ENCODE measurements at regions not wholly inside any gene's neighbourhood (a gene's known extent, or its start where the extent isn't known, plus 50 kb on each side); places are given as distances from the start of the nearest gene placed in this dataset.

GRCh38 chr11:33488971-33489370 lies 211.7 kb downstream of the C11orf91 start:
- H3K4me3 ChIP-seq (ENCODE audit: low read length), result no peak overlapping the region
- no peaks in the 10 kb centered on the region for H3K27me3 ChIP-seq (ENCODE audit: insufficient read depth, low read length, poor library complexity)

GRCh38 chr11:33480626-33481025 lies 220.0 kb downstream of the C11orf91 start:
- no peak overlapping the region for H4K8ac ChIP-seq (ENCODE audit: low read depth, low read length)
- H3K4ac ChIP-seq (ENCODE audit: low read depth, low read length), result no peak overlapping the region
- no peak for DNase-seq
- no peak overlapping the region for H2BK5ac ChIP-seq (ENCODE audit: low read length)
- no peak overlapping the region for H3K4me3 ChIP-seq (ENCODE audit: low read length)
- no peak overlapping the region for H3K23ac ChIP-seq (ENCODE audit: low read length)
- H3K56ac ChIP-seq (ENCODE audit: low read length), result no peak overlapping the region
- H3K4me2 ChIP-seq (ENCODE audit: low read length), result no peak overlapping the region
- H3K4me1 ChIP-seq (ENCODE audit: control insufficient read depth, low read depth, low read length), result no peaks in the 10 kb centered on the region
- H3K79me1 ChIP-seq (ENCODE audit: low read length), result no peaks in the 10 kb centered on the region
- no peak overlapping the region for H3K18ac ChIP-seq (ENCODE audit: low read length)
- no peak overlapping the region for H3K27ac ChIP-seq (ENCODE audit: low read depth, low read length)
- no peaks in the 10 kb centered on the region for H3K79me2 ChIP-seq (ENCODE audit: control insufficient read depth, insufficient read depth, low read length)
- no peak overlapping the region for H4K5ac ChIP-seq (ENCODE audit: low read length)
- H2BK15ac ChIP-seq (replicated peaks; ENCODE audit: low read depth), result no peak overlapping the region
- no peak overlapping the region for H3K9ac ChIP-seq (ENCODE audit: low read length)
- H2BK120ac ChIP-seq (ENCODE audit: low read depth, low read length), result no peak overlapping the region
- H3K36me3 ChIP-seq (ENCODE audit: control insufficient read depth, insufficient read depth, low read length), result no peaks in the 10 kb centered on the region
- no peaks in the 10 kb centered on the region for H3K27me3 ChIP-seq (ENCODE audit: insufficient read depth, low read length, poor library complexity)
- no peak overlapping the region for H2AK5ac ChIP-seq (ENCODE audit: low read length)
- no CpG with 5 or more reads among the region's 3 CpGs for WGBS (ENCODE audit: extremely low coverage, insufficient coverage, low lambda C conversion rate)

More at GRCh38 chr11:33488971-33489370, 211.7 kb downstream of the C11orf91 start:
- WGBS (ENCODE audit: extremely low coverage, insufficient coverage, low lambda C conversion rate), result no CpG with 5 or more reads among the region's 3 CpGs
- Histone ChIP-seq H3K27ac (ENCODE audit: low read depth, low read length) (no peak overlapping the region), H3K36me3 (ENCODE audit: control insufficient read depth, insufficient read depth, low read length) (no peaks in the 10 kb centered on the region), H3K56ac (ENCODE audit: low read length) (no peak overlapping the region), H3K4ac (ENCODE audit: low read depth, low read length) (no peak overlapping the region), H3K9ac (ENCODE audit: low read length) (no peak overlapping the region), H3K18ac (ENCODE audit: low read length) (no peak overlapping the region), H4K8ac (ENCODE audit: low read depth, low read length) (no peak overlapping the region), H3K79me2 (ENCODE audit: control insufficient read depth, insufficient read depth, low read length) (no peaks in the 10 kb centered on the region), H3K4me1 (ENCODE audit: control insufficient read depth, low read depth, low read length) (no peaks in the 10 kb centered on the region), H3K4me2 (ENCODE audit: low read length) (no peak overlapping the region), H2AK5ac (ENCODE audit: low read length) (no peak overlapping the region), H3K79me1 (ENCODE audit: low read length) (no peaks in the 10 kb centered on the region), H2BK15ac (replicated peaks; ENCODE audit: low read depth) (no peak overlapping the region), H2BK120ac (ENCODE audit: low read depth, low read length) (no peak overlapping the region), H4K5ac (ENCODE audit: low read length) (no peak overlapping the region), H2BK5ac (ENCODE audit: low read length) (no peak overlapping the region), H3K23ac (ENCODE audit: low read length) (no peak overlapping the region)
- no peak for DNase-seq

- H3K27ac ChIP-seq (ENCODE audit: low read depth, low read length), result no peak overlapping the region
- no CpG with 5 or more reads among the region's 3 CpGs for WGBS (ENCODE audit: extremely low coverage, insufficient coverage, low lambda C conversion rate)
Observed at GRCh38 chr11:33479231-33479630, 221.4 kb downstream of the C11orf91 start.

GRCh38 chr11:33478111-33478573 lies 221.0 kb downstream of the HIPK3 start:
- Histone ChIP-seq H4K8ac (ENCODE audit: low read depth, low read length) (no peak overlapping the region), H3K23ac (ENCODE audit: low read length) (no peak overlapping the region), H3K56ac (ENCODE audit: low read length) (no peak overlapping the region), H3K9ac (ENCODE audit: low read length) (no peak overlapping the region), H2BK15ac (replicated peaks; ENCODE audit: low read depth) (no peak overlapping the region), H2BK5ac (ENCODE audit: low read length) (no peak overlapping the region), H3K27ac (ENCODE audit: low read depth, low read length) (no peak overlapping the region), H3K18ac (ENCODE audit: low read length) (no peak overlapping the region), H3K36me3 (ENCODE audit: control insufficient read depth, insufficient read depth, low read length) (no peaks in the 10 kb centered on the region), H3K27me3 (ENCODE audit: insufficient read depth, low read length, poor library complexity) (no peaks in the 10 kb centered on the region), H3K4me3 (ENCODE audit: low read length) (no peak overlapping the region), H2AK5ac (ENCODE audit: low read length) (no peak overlapping the region), H3K79me1 (ENCODE audit: low read length) (no peaks in the 10 kb centered on the region), H2BK120ac (ENCODE audit: low read depth, low read length) (no peak overlapping the region), H4K5ac (ENCODE audit: low read length) (no peak overlapping the region), H3K4ac (ENCODE audit: low read depth, low read length) (no peak overlapping the region), H3K79me2 (ENCODE audit: control insufficient read depth, insufficient read depth, low read length) (no peaks in the 10 kb centered on the region), H3K4me1 (ENCODE audit: control insufficient read depth, low read depth, low read length) (no peaks in the 10 kb centered on the region), H3K4me2 (ENCODE audit: low read length) (no peak overlapping the region)
- DNase-seq, result no peak
- no CpG with 5 or more reads among the region's 7 CpGs for WGBS (ENCODE audit: extremely low coverage, insufficient coverage, low lambda C conversion rate)

More at GRCh38 chr11:33479231-33479630, 221.4 kb downstream of the C11orf91 start:
- no peak overlapping the region for H4K5ac ChIP-seq (ENCODE audit: low read length)
- H3K18ac ChIP-seq (ENCODE audit: low read length), result no peak overlapping the region
- H2BK15ac ChIP-seq (replicated peaks; ENCODE audit: low read depth), result no peak overlapping the region
- no peak overlapping the region for H2BK120ac ChIP-seq (ENCODE audit: low read depth, low read length)
- no peaks in the 10 kb centered on the region for H3K4me1 ChIP-seq (ENCODE audit: control insufficient read depth, low read depth, low read length)
- H3K23ac ChIP-seq (ENCODE audit: low read length), result no peak overlapping the region
- no peak for DNase-seq
- H3K9ac ChIP-seq (ENCODE audit: low read length), result no peak overlapping the region
- no peak overlapping the region for H4K8ac ChIP-seq (ENCODE audit: low read depth, low read length)
- no peak overlapping the region for H3K4me2 ChIP-seq (ENCODE audit: low read length)
- no peak overlapping the region for H3K4me3 ChIP-seq (ENCODE audit: low read length)
- no peaks in the 10 kb centered on the region for H3K79me2 ChIP-seq (ENCODE audit: control insufficient read depth, insufficient read depth, low read length)
- H3K79me1 ChIP-seq (ENCODE audit: low read length), result no peaks in the 10 kb centered on the region
- H2AK5ac ChIP-seq (ENCODE audit: low read length), result no peak overlapping the region
- no peaks in the 10 kb centered on the region for H3K27me3 ChIP-seq (ENCODE audit: insufficient read depth, low read length, poor library complexity)
- H2BK5ac ChIP-seq (ENCODE audit: low read length), result no peak overlapping the region
- H3K4ac ChIP-seq (ENCODE audit: low read depth, low read length), result no peak overlapping the region
- no peak overlapping the region for H3K56ac ChIP-seq (ENCODE audit: low read length)
- H3K36me3 ChIP-seq (ENCODE audit: control insufficient read depth, insufficient read depth, low read length), result no peaks in the 10 kb centered on the region

- Histone ChIP-seq H3K9ac (ENCODE audit: low read length) (no peak overlapping the region), H4K5ac (ENCODE audit: low read length) (no peak overlapping the region), H3K27me3 (ENCODE audit: insufficient read depth, low read length, poor library complexity) (no peaks in the 10 kb centered on the region), H3K36me3 (ENCODE audit: control insufficient read depth, insufficient read depth, low read length) (no peaks in the 10 kb centered on the region), H3K4ac (ENCODE audit: low read depth, low read length) (no peak overlapping the region), H4K8ac (ENCODE audit: low read depth, low read length) (no peak overlapping the region), H3K79me2 (ENCODE audit: control insufficient read depth, insufficient read depth, low read length) (no peaks in the 10 kb centered on the region), H3K27ac (ENCODE audit: low read depth, low read length) (no peak overlapping the region), H3K4me2 (ENCODE audit: low read length) (no peak overlapping the region), H3K56ac (ENCODE audit: low read length) (no peak overlapping the region), H3K4me1 (ENCODE audit: control insufficient read depth, low read depth, low read length) (no peaks in the 10 kb centered on the region), H2AK5ac (ENCODE audit: low read length) (no peak overlapping the region), H3K23ac (ENCODE audit: low read length) (no peak overlapping the region), H2BK120ac (ENCODE audit: low read depth, low read length) (no peak overlapping the region), H3K4me3 (ENCODE audit: low read length) (no peak overlapping the region), H2BK5ac (ENCODE audit: low read length) (no peak overlapping the region), H3K18ac (ENCODE audit: low read length) (no peak overlapping the region), H3K79me1 (ENCODE audit: low read length) (no peaks in the 10 kb centered on the region), H2BK15ac (replicated peaks; ENCODE audit: low read depth) (no peak overlapping the region)
- no peak for DNase-seq
- WGBS (ENCODE audit: extremely low coverage, insufficient coverage, low lambda C conversion rate), result no CpG with 5 or more reads among the region's 6 CpGs
Observed at GRCh38 chr11:33476945-33477606, 219.9 kb downstream of the HIPK3 start.

- H3K79me1 ChIP-seq (ENCODE audit: low read length), result no peaks in the 10 kb centered on the region
- H3K4me2 ChIP-seq (ENCODE audit: low read length), result no peak overlapping the region
- H3K27me3 ChIP-seq (ENCODE audit: insufficient read depth, low read length, poor library complexity), result no peaks in the 10 kb centered on the region
- no peak overlapping the region for H4K5ac ChIP-seq (ENCODE audit: low read length)
- H3K4me1 ChIP-seq (ENCODE audit: control insufficient read depth, low read depth, low read length), result no peaks in the 10 kb centered on the region
- H3K9ac ChIP-seq (ENCODE audit: low read length), result no peak overlapping the region
- H3K23ac ChIP-seq (ENCODE audit: low read length), result no peak overlapping the region
- H3K27ac ChIP-seq (ENCODE audit: low read depth, low read length), result no peak overlapping the region
- H3K4ac ChIP-seq (ENCODE audit: low read depth, low read length), result no peak overlapping the region
- no peak overlapping the region for H2BK120ac ChIP-seq (ENCODE audit: low read depth, low read length)
- H3K56ac ChIP-seq (ENCODE audit: low read length), result no peak overlapping the region
- no peak overlapping the region for H3K4me3 ChIP-seq (ENCODE audit: low read length)
- no peak overlapping the region for H4K8ac ChIP-seq (ENCODE audit: low read depth, low read length)
- H3K79me2 ChIP-seq (ENCODE audit: control insufficient read depth, insufficient read depth, low read length), result no peaks in the 10 kb centered on the region
- H2BK15ac ChIP-seq (replicated peaks; ENCODE audit: low read depth), result no peak overlapping the region
- no peak overlapping the region for H2AK5ac ChIP-seq (ENCODE audit: low read length)
- no peaks in the 10 kb centered on the region for H3K36me3 ChIP-seq (ENCODE audit: control insufficient read depth, insufficient read depth, low read length)
- no CpG with 5 or more reads among the region's 5 CpGs for WGBS (ENCODE audit: extremely low coverage, insufficient coverage, low lambda C conversion rate)
- no peak overlapping the region for H2BK5ac ChIP-seq (ENCODE audit: low read length)
- DNase-seq, result no peak
- no peak overlapping the region for H3K18ac ChIP-seq (ENCODE audit: low read length)
Observed at GRCh38 chr11:33475993-33476392, 218.8 kb downstream of the HIPK3 start.
